ENCODE measurements at regions not wholly inside any gene's neighbourhood (a gene's known extent, or its start where the extent isn't known, plus 50 kb on each side); places are given as distances from the start of the nearest gene placed in this dataset.
"Not testable (repeated sequence)": the region's sequence is repeated elsewhere in the genome, so short reads cannot be mapped to it uniquely, and the experiment has no call there.

GRCh38 chr1:104019675-104020049 is 270.0 kb downstream of the AMY1C start:
- 80 to 95% (median 86%) methylated on average over 1 of the region's 1 CpG for WGBS, 3 donors
- intact Hi-C loops (cut with DNase I), result no loop called here
- Histone ChIP-seq H3K4me3 (no peak overlapping the region), H3K4me1 (ENCODE audit: insufficient read depth) (no peaks in the 10 kb centered on the region), H3K36me3 (no peaks in the 10 kb centered on the region), H3K27me3 (no peaks in the 10 kb centered on the region), H3K9me3 (no peaks in the 10 kb centered on the region), H3K27ac (no peak overlapping the region)
- no peak for DNase-seq
- TF ChIP-seq CTCF (IDR thresholded peaks at IDR 0.05) (no peak), EP300 (IDR thresholded peaks at IDR 0.05) (no peak), POLR2A (IDR thresholded peaks at IDR 0.05) (no peak)

- DNase-seq, result no peak
- no peaks in the 10 kb centered on the region for H3K9me3 ChIP-seq
- 37 to 44% (median 40%) methylated on average over 3 of the region's 3 CpGs for WGBS, 3 donors
- H3K36me3 ChIP-seq, result no peaks in the 10 kb centered on the region
- intact Hi-C loops (cut with DNase I), result no loop called here
- no peak overlapping the region for H3K4me3 ChIP-seq
- H3K27ac ChIP-seq, result no peak overlapping the region
- H3K27me3 ChIP-seq, result no peaks in the 10 kb centered on the region
- H3K4me1 ChIP-seq (ENCODE audit: insufficient read depth), result no peaks in the 10 kb centered on the region
- no peak for TF ChIP-seq CTCF (IDR thresholded peaks at IDR 0.05)
- TF ChIP-seq EP300 (IDR thresholded peaks at IDR 0.05), result no peak
- no peak for TF ChIP-seq POLR2A (IDR thresholded peaks at IDR 0.05)
Observed at GRCh38 chr1:104028416-104029035, 278.8 kb downstream of the AMY1C start.

GRCh38 chr1:104029456-104029970 is 279.8 kb downstream of the AMY1C start:
- Histone ChIP-seq H3K27ac (no peak overlapping the region), H3K4me1 (ENCODE audit: insufficient read depth) (no peaks in the 10 kb centered on the region), H3K9me3 (no peaks in the 10 kb centered on the region), H3K36me3 (no peaks in the 10 kb centered on the region), H3K27me3 (no peaks in the 10 kb centered on the region), H3K4me3 (no peak overlapping the region)
- 82 to 90% (median 90%) methylated on average over 1 of the region's 1 CpG for WGBS, 3 donors
- intact Hi-C loops (cut with DNase I), result no loop called here
- no peak for DNase-seq
- no peak for TF ChIP-seq EP300 (IDR thresholded peaks at IDR 0.05)
- TF ChIP-seq CTCF (IDR thresholded peaks at IDR 0.05), result no peak
- TF ChIP-seq POLR2A (IDR thresholded peaks at IDR 0.05), result no peak

GRCh38 chr1:104056786-104057185 is 307.1 kb downstream of the AMY1C start:
- WGBS, 3 donors, result 65 to 93% (median 65%) methylated on average over 8 of the region's 8 CpGs
- Histone ChIP-seq H3K9me3 (no peaks in the 10 kb centered on the region), H3K27ac (no peak overlapping the region), H3K27me3 (no peaks in the 10 kb centered on the region), H3K4me1 (ENCODE audit: insufficient read depth) (no peaks in the 10 kb centered on the region), H3K4me3 (no peak overlapping the region), H3K36me3 (no peaks in the 10 kb centered on the region)
- intact Hi-C loops (cut with DNase I), result no loop called here
- TF ChIP-seq POLR2A (IDR thresholded peaks at IDR 0.05) (no peak), CTCF (IDR thresholded peaks at IDR 0.05) (no peak), EP300 (IDR thresholded peaks at IDR 0.05) (no peak)
- DNase-seq, result no peak

- H3K4me3 ChIP-seq; DNase-seq; intact Hi-C loops (cut with DNase I); H3K9me3 ChIP-seq; H3K36me3 ChIP-seq; H3K4me1 ChIP-seq (ENCODE audit: insufficient read depth); H3K27me3 ChIP-seq; H3K27ac ChIP-seq: not testable (repeated sequence)
- WGBS, 3 donors, result 54 to 82% (median 68%) methylated on average over 6 of the region's 6 CpGs
Observed at GRCh38 chr1:104057219-104057898, 307.7 kb downstream of the AMY1C start.

GRCh38 chr1:104061637-104062036 is 311.9 kb downstream of the AMY1C start:
- H3K36me3 ChIP-seq; intact Hi-C loops (cut with DNase I); H3K4me1 ChIP-seq (ENCODE audit: insufficient read depth); H3K27me3 ChIP-seq; H3K9me3 ChIP-seq; H3K4me3 ChIP-seq; DNase-seq; H3K27ac ChIP-seq: not testable (repeated sequence)
- WGBS, 3 donors, result 80 to 89% (median 85%) methylated on average over 3 of the region's 3 CpGs
